Skeletal muscle satellite cell (primary cell): ENCODE measurements at regions not wholly inside any gene's neighbourhood (a gene's known extent, or its start where the extent isn't known, plus 50 kb on each side); places are given as distances from the start of the nearest gene placed in this dataset.
"Not testable (repeated sequence)": the region's sequence is repeated elsewhere in the genome, so short reads cannot be mapped to it uniquely, and the experiment has no call there.

ENCODE experiments used
- H3K27me3 ChIP-seq: 2 replicates; pipeline ENCODE4 v1.7.0; 2013; ENCODE audit warnings: low read length; ENCODE audit not compliant: control insufficient read depth, insufficient read depth
- H3K36me3 ChIP-seq: 2 replicates; pipeline ENCODE4 v1.7.0; 2013; ENCODE audit warnings: mild to moderate bottlenecking, control low read depth, low read length; ENCODE audit not compliant: insufficient read depth
- H3K4me1 ChIP-seq: 2 replicates; pipeline ENCODE4 v1.7.0; 2013; ENCODE audit warnings: low read length; ENCODE audit not compliant: control insufficient read depth, insufficient read depth
- H3K4me2 ChIP-seq: 2 replicates; pipeline ENCODE4 v1.7.0; 2013; ENCODE audit warnings: mild to moderate bottlenecking, low read length
- H3K4me3 ChIP-seq: 2 replicates; pipeline ENCODE4 v1.7.0; 2013; ENCODE audit warnings: low read length
- H3K9ac ChIP-seq: 2 replicates; pipeline ENCODE4 v1.7.0; 2013; ENCODE audit warnings: mild to moderate bottlenecking, low read depth, low read length, moderate library complexity
- H3K9me3 ChIP-seq: replicated peaks from 2 replicates; pipeline ENCODE4 v1.7.0; 2013; ENCODE audit warnings: mild to moderate bottlenecking, control low read depth, low read length

- not testable (repeated sequence) for H3K4me1 ChIP-seq, H3K9me3 ChIP-seq, H3K27me3 ChIP-seq, H3K9ac ChIP-seq, H3K4me2 ChIP-seq, H3K4me3 ChIP-seq, H3K36me3 ChIP-seq
These were observed 633.2 kb upstream of the DEFB115 start for GRCh38 chr20:30624310-30624709.

DNA sequence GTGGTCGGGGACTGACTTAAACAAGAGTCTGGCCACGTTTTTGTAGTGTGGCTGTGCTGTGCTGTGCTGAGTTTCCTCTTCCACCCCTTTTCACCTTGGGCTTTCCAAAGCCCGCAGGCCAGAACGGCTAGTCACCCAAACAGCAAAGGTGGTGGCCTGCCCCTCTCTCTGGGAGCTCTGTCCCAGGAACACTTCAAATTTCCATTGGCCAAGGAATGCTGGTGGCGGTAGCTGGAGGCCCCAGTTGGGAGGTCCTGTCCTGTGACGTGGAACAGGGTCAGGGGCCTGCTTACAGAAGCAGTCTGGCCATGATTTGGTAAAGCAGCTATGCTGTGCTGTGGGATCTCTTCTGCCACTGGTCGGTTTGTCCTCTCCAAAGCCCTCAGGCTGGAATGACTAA is 628.1 kb upstream of the DEFB115 start:
- H3K9ac ChIP-seq, H3K4me3 ChIP-seq, H3K36me3 ChIP-seq, H3K9me3 ChIP-seq, H3K4me1 ChIP-seq, H3K27me3 ChIP-seq, H3K4me2 ChIP-seq: not testable (repeated sequence)

DNA sequence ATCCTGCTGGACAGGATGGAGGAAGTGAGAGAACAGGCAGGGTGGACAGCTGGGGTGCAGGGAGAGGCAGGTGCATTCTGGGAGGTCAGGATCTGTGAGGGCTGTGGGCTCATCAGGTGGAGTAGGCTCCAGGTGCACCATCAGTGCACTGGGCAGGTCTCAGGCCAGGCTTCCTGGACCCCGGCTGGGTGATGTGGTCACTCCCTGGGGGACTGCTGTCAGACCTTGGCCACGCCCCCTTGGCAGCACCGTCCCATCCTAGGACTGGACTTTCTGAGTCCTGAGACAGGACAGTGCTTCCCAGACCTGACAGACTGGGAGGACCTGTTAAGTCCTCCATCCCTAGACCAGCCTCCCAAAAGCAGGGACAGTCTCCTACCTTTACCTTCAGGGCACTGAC is 626.7 kb upstream of the DEFB115 start:
- no peaks in the 10 kb centered on the region for H3K4me1 ChIP-seq
- H3K27me3 ChIP-seq: no peaks in the 10 kb centered on the region
- peaks cover 3% of the 10 kb centered on the region for H3K9me3 ChIP-seq
- no peak overlapping the region for H3K4me2 ChIP-seq
- H3K9ac ChIP-seq: no peak overlapping the region
- H3K36me3 ChIP-seq: no peaks in the 10 kb centered on the region
- H3K4me3 ChIP-seq: no peak overlapping the region

DNA sequence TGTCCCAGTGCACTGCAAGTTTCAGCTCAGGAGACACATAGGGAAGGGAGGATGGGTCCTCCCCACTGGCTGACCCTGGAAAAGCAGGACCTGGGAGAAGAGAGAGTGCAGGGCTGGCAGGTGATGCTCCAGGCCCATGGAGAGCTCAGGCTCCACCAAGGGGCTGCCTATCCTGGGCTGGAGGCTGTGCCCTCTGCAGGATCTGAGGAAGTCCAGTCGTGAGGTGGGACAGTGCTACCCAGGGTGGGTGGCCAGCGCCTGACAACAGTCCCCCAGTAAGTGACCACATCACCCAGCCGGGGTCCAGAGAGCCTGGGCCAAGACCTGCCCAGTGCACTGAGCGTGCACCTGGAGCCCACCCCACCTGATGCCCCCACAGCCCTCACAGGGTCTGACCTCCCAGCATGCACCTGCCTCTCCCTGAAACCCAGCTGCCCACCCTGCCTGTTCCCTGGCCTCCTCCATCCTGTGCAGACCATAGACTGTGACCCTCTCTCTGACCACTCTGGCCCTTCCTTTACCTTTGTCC is 626.1 kb upstream of the DEFB115 start:
- not testable (repeated sequence) for H3K4me1 ChIP-seq, H3K36me3 ChIP-seq, H3K9me3 ChIP-seq, H3K4me3 ChIP-seq, H3K4me2 ChIP-seq, H3K27me3 ChIP-seq, H3K9ac ChIP-seq

DNA sequence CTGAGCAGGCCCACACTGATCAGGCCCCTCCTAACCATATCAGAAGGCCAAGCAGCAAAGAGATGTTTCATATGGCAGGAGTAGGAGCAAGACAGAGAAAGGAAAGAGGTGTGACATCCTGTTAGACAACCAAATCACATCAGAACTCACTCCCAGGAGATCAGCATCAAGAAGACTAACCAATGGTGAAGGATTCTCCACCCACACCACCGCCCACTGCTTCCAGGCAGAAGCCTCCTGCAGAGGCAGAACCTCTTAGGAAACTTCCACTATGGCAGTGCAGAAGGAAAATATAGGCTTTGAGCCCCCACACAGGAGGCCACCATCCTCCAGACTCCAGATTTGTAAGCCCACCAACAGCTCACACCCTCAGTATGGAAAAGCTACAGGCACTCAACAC is 624.7 kb upstream of the DEFB115 start:
- not testable (repeated sequence) for H3K9me3 ChIP-seq, H3K9ac ChIP-seq, H3K36me3 ChIP-seq, H3K4me2 ChIP-seq, H3K4me3 ChIP-seq, H3K4me1 ChIP-seq, H3K27me3 ChIP-seq

- not testable (repeated sequence) for H3K4me2 ChIP-seq, H3K4me1 ChIP-seq, H3K9me3 ChIP-seq, H3K27me3 ChIP-seq, H3K36me3 ChIP-seq, H3K9ac ChIP-seq, H3K4me3 ChIP-seq
These were observed 615.9 kb upstream of the DEFB115 start for GRCh38 chr20:30641522-30641921.

DNA sequence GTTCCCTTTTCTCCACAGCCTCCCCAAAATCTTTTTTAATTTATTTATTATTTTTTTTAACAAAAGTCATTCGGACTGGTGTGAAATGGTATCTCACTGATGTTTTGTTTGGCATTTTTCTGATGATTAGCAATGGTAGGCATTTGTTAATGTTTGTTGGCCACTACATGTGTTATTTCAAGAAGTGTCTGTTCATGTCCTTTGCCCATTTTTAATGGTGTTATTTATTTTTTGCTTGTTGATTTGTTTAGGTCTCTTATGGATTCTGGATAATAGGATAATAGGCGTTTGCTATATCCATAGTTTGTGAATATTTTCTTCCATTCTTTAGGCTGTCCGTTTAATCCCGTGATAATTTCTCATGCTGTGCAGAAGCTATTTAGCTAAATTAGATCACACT is 596.5 kb upstream of the DEFB115 start:
- not testable (repeated sequence) for H3K9ac ChIP-seq, H3K4me2 ChIP-seq, H3K4me3 ChIP-seq, H3K4me1 ChIP-seq, H3K27me3 ChIP-seq, H3K9me3 ChIP-seq, H3K36me3 ChIP-seq

GRCh38 chr20:30668418-30668817 is 589.0 kb upstream of the DEFB115 start:
- H3K9me3 ChIP-seq, H3K4me3 ChIP-seq, H3K9ac ChIP-seq, H3K27me3 ChIP-seq, H3K4me2 ChIP-seq, H3K36me3 ChIP-seq, H3K4me1 ChIP-seq: not testable (repeated sequence)

DNA sequence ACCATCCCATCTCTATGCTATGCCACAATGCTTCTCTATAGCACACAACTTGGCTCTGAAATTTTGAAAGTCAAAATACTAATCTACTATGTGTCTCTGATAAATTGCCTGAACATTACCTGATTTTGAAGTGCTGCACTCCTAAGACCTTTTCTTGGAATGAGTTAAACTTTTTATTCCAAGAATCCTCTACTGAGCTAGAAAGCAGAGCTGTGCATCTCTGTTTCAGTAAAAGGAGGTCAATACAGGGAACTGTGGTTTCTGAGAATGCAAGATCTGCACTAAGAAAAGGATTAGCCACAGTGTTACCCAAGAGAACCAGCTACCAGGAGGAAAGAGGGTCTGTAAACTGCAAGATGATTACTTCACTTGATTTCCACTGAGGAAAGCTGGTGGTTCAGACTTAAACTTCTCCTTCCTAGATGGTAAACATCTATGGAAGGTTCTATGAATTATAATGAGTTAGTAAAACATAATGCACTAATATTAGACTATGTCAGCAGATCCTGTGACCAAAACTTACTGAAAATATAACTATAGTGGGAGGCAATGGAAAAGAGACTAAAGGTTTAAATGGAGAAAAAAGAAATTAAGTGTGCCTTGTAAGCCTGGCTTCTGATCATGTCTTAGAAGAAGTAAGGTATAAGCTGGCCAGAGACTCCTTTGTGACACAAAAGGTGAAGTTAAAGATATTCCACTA is 588.0 kb upstream of the DEFB115 start:
- not testable (repeated sequence) for H3K4me3 ChIP-seq, H3K9me3 ChIP-seq, H3K9ac ChIP-seq, H3K4me2 ChIP-seq, H3K4me1 ChIP-seq, H3K36me3 ChIP-seq, H3K27me3 ChIP-seq

DNA sequence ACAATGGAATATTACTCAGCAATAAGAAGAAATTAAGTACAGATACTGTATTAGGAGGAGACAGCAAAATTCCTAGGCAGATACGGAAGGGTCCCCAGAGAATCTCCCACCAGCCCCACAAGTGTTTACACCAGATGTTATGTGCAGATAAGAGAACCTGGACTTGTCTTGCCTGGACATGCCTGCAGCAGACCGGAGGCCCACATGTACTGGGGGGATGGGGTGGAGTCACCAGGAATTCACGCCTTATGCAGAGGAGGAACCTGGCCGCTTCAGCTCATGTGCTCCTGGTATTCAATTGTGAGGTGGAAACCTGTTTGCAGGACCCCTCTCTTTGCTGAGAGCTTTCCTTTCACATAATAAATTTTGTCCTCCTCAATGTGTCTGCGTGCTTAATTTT is 586.3 kb upstream of the DEFB115 start:
- not testable (repeated sequence) for H3K9ac ChIP-seq, H3K36me3 ChIP-seq, H3K9me3 ChIP-seq, H3K4me1 ChIP-seq, H3K4me2 ChIP-seq, H3K27me3 ChIP-seq, H3K4me3 ChIP-seq

DNA sequence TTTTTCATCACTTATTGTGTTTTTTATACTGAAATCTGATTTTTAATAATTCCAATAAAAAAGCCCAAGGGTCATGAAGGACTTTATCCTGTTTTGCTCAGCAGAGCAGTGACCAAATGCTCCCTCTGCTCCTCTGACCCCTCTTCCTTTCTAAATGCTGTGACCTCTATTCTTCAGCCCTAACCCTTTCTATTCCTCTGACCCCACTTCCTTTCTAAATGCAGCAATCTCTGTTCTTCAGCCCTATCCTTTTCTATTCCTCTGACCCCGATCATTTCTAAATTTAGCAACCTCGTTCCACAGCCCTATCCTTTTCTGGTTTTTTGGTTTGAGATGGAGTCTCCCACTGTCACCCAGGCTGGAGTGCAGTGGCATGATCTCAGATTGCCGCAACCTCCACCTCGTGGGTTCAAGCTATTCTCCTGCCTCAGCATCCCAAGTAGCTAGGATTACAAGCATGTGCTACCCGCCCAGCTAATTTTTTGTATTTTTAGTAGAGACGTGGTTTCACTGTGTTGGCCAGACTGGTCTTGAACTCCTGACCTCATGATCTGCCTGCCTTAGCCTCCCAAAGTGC is 581.4 kb upstream of the DEFB115 start:
- H3K4me3 ChIP-seq, H3K36me3 ChIP-seq, H3K27me3 ChIP-seq, H3K4me1 ChIP-seq, H3K4me2 ChIP-seq, H3K9ac ChIP-seq, H3K9me3 ChIP-seq: not testable (repeated sequence)

- H3K4me3 ChIP-seq, H3K9me3 ChIP-seq, H3K9ac ChIP-seq, H3K27me3 ChIP-seq, H3K4me2 ChIP-seq, H3K36me3 ChIP-seq, H3K4me1 ChIP-seq: not testable (repeated sequence)
These were observed 575.2 kb upstream of the DEFB115 start for GRCh38 chr20:30682236-30682635.
